GM23338 (cell line): ENCODE measurements at regions not wholly inside any gene's neighbourhood (a gene's known extent, or its start where the extent isn't known, plus 50 kb on each side); places are given as distances from the start of the nearest gene placed in this dataset.

Experiments used
- ATAC-seq: fragments of 200-7000 bp; cut with Tn5 transposase; 3 replicates; pipeline ENCODE4 v1.9.1; 2020
- DNase-seq: peaks from one replicate; pipeline ENCODE4 v3.0.0-alpha.2; 2015; ENCODE audit warnings: low spot score
- H2AFZ ChIP-seq: fragments of 200-600 bp; sonication (generic); 2 replicates; pipeline ENCODE4 v1.8.0; 2016; ENCODE audit warnings: antibody characterized with exemption, mild to moderate bottlenecking, moderate library complexity
- H3F3A ChIP-seq: fragments of 200-600 bp; sonication (generic); replicated peaks from 2 replicates; pipeline ENCODE4 v1.8.0; 2017; ENCODE audit warnings: antibody characterized with exemption, mixed run types, low read depth
- H3K27ac ChIP-seq: fragments of 200-600 bp; sonication (generic); 2 replicates; pipeline ENCODE4 v1.6.1; 2016; ENCODE audit warnings: low read depth
- H3K27me3 ChIP-seq: fragments of 200-600 bp; sonication (generic); 2 replicates; pipeline ENCODE4 v1.8.0; 2016; ENCODE audit warnings: mild to moderate bottlenecking, mixed run types, moderate library complexity; ENCODE audit not compliant: insufficient read depth
- H3K36me3 ChIP-seq: fragments of 200-600 bp; sonication (generic); 2 replicates; pipeline ENCODE4 v1.8.0; 2016; ENCODE audit warnings: mild to moderate bottlenecking; ENCODE audit not compliant: insufficient read depth
- H3K4me1 ChIP-seq: fragments of 200-600 bp; sonication (generic); 2 replicates; pipeline ENCODE4 v1.8.0; 2016; ENCODE audit warnings: mild to moderate bottlenecking, moderate library complexity; ENCODE audit not compliant: insufficient read depth
- H3K4me2 ChIP-seq: fragments of 200-600 bp; sonication (generic); 2 replicates; pipeline ENCODE4 v1.7.1; 2017; ENCODE audit warnings: mixed run types
- H3K4me3 ChIP-seq: fragments of 200-600 bp; sonication (generic); 2 replicates; pipeline ENCODE4 v1.6.1; 2016; ENCODE audit warnings: mixed run types
- H3K79me2 ChIP-seq: fragments of 200-600 bp; sonication (generic); replicated peaks from 2 replicates; pipeline ENCODE4 v1.8.0; 2017; ENCODE audit warnings: mild to moderate bottlenecking; ENCODE audit not compliant: insufficient read depth
- H3K9me2 ChIP-seq: fragments of 200-600 bp; sonication (generic); 2 replicates; pipeline ENCODE4 v1.8.0; 2017; ENCODE audit not compliant: insufficient read depth
- H4K20me1 ChIP-seq: fragments of 200-600 bp; sonication (generic); replicated peaks from 2 replicates; pipeline ENCODE4 v1.8.0; 2017; ENCODE audit warnings: mild to moderate bottlenecking; ENCODE audit not compliant: insufficient read depth
- H3K27ac Mint-ChIP-seq: 2 replicates; pipeline ENCODE4 v1.8.0; 2020; ENCODE audit warnings: inconsistent platforms, mild to moderate bottlenecking, moderate library complexity, mixed read lengths
- H3K27me3 Mint-ChIP-seq: 3 replicates; pipeline ENCODE4 v1.8.0; 2022; ENCODE audit warnings: low read depth, mild to moderate bottlenecking, moderate library complexity, mixed read lengths, inconsistent platforms; ENCODE audit not compliant: insufficient read depth, poor library complexity
- H3K36me3 Mint-ChIP-seq: 3 replicates; pipeline ENCODE4 v1.8.0; 2021; ENCODE audit warnings: low read depth, mild to moderate bottlenecking, inconsistent platforms, moderate library complexity, mixed read lengths
- H3K4me1 Mint-ChIP-seq: 3 replicates; pipeline ENCODE4 v1.8.0; 2020; ENCODE audit warnings: mild to moderate bottlenecking, inconsistent platforms, mixed read lengths
- H3K4me3 Mint-ChIP-seq: 3 replicates; pipeline ENCODE4 v1.8.0; 2021; ENCODE audit warnings: moderate library complexity, mild to moderate bottlenecking, inconsistent platforms, mixed read lengths
- H3K9me3 Mint-ChIP-seq: 3 replicates; pipeline ENCODE4 v1.8.0; 2020; ENCODE audit warnings: moderate library complexity, mild to moderate bottlenecking, inconsistent platforms, mixed read lengths
- CTCF ChIP-seq, 2 experiments: fragments of 200-600 bp in 1 of 2; sonication (generic) in 1 of 2; conservative IDR thresholded peaks; 2 replicates each; pipeline versions ENCODE4 v1.5.1 to v1.6.1; 2016 to 2017; ENCODE audit warnings: antibody characterized with exemption in 2 of 2, low read depth in 2 of 2, mild to moderate bottlenecking in 2 of 2, moderate library complexity in 1 of 2
- ETS1 ChIP-seq: IDR thresholded peaks from 2 replicates; pipeline ENCODE4 v1.6.1; 2016; ENCODE audit warnings: antibody characterized with exemption
- EZH2 ChIP-seq: fragments of 200-600 bp; sonication (generic); IDR thresholded peaks from one replicate; pipeline ENCODE4 v1.8.0; 2017; ENCODE audit warnings: antibody characterized with exemption, mild to moderate bottlenecking, low read depth; ENCODE audit not compliant: unreplicated experiment
- NANOG ChIP-seq: IDR thresholded peaks from 2 replicates; pipeline ENCODE4 v1.6.1; 2016; ENCODE audit warnings: antibody characterized with exemption, borderline replicate concordance
- POLR2AphosphoS5 ChIP-seq: IDR thresholded peaks from 2 replicates; pipeline ENCODE4 v1.6.1; 2016; ENCODE audit warnings: antibody characterized with exemption, low read depth
- STAT1 ChIP-seq: IDR thresholded peaks from one replicate; pipeline ENCODE4 v1.6.1; 2016; ENCODE audit warnings: antibody characterized with exemption; ENCODE audit not compliant: unreplicated experiment

GRCh38 chr1:191890433-191891088, 267.7 kb upstream of the RGS18 start (continued):
- TF ChIP-seq ETS1 (no peak), NANOG (no peak), STAT1 (no peak), CTCF (conservative IDR thresholded peaks at IDR 0.05; ENCODE audit: low read depth in 2 of 2) (no peak), EZH2 (no peak), POLR2AphosphoS5 (no peak)

GRCh38 chr1:191892716-191893115, 265.5 kb upstream of the RGS18 start:
- no peak for ATAC-seq

More at GRCh38 chr1:191892716-191893115, 265.5 kb upstream of the RGS18 start:
- Histone ChIP-seq H3K9me2 (no peaks in the 10 kb centered on the region), H3K36me3 (no peaks in the 10 kb centered on the region), H3K27me3 (no peaks in the 10 kb centered on the region), H3K4me1 (no peaks in the 10 kb centered on the region), H2AFZ (no peak overlapping the region), H3K27ac (no peak overlapping the region), H3F3A (no peaks in the 10 kb centered on the region), H3K4me2 (no peak overlapping the region), H3K4me3 (no peak overlapping the region), H3K79me2 (no peaks in the 10 kb centered on the region), H4K20me1 (no peaks in the 10 kb centered on the region)
- Mint-ChIP-seq H3K9me3 (peaks cover 3% of the 10 kb centered on the region; the same call in 2 of the 3 replicates), H3K27ac (peak overlapping the region; percentile 42; the same call in 1 of the 2 replicates), H3K4me3 (no peak overlapping the region), H3K27me3 (no peaks in the 10 kb centered on the region), H3K4me1 (peaks cover 7% of the 10 kb centered on the region; the same call in 1 of the 3 replicates), H3K36me3 (no peaks in the 10 kb centered on the region)
- TF ChIP-seq CTCF (conservative IDR thresholded peaks at IDR 0.05; ENCODE audit: low read depth in 2 of 2), result no peak
- no peak for DNase-seq
